ENCODE measurements at regions not wholly inside any gene's neighbourhood (a gene's known extent, or its start where the extent isn't known, plus 50 kb on each side); places are given as distances from the start of the nearest gene placed in this dataset.

DNA sequence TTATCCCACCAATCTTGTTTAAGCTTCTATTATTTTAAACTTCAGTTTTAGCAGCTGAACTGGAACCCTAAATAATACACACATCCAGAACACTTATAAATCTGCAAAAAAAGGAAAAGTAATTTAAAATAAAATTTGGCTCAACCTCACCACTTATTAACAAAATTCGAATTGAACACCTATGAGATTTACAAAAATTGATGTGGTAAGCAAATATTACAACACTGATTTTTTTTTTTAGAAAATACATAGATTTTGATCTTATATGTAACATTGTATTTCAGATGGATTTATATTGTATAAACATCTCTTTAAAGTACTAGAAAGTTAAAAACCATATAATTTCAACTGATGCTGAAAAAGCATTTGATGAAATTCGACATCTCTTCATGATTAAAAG lies 81.3 kb upstream of the DYNAP start:
- no peak for DNase-seq (ENCODE audit: low read depth)
- TF ChIP-seq, protein P1, sequence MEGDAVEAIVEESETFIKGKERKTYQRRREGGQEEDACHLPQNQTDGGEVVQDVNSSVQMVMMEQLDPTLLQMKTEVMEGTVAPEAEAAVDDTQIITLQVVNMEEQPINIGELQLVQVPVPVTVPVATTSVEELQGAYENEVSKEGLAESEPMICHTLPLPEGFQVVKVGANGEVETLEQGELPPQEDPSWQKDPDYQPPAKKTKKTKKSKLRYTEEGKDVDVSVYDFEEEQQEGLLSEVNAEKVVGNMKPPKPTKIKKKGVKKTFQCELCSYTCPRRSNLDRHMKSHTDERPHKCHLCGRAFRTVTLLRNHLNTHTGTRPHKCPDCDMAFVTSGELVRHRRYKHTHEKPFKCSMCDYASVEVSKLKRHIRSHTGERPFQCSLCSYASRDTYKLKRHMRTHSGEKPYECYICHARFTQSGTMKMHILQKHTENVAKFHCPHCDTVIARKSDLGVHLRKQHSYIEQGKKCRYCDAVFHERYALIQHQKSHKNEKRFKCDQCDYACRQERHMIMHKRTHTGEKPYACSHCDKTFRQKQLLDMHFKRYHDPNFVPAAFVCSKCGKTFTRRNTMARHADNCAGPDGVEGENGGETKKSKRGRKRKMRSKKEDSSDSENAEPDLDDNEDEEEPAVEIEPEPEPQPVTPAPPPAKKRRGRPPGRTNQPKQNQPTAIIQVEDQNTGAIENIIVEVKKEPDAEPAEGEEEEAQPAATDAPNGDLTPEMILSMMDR (conservative IDR thresholded peaks at IDR 0.05; ENCODE audit: low read depth, low read length), result no peak
- H3K4me3 ChIP-seq (ENCODE audit: low read depth, low read length), result no peak overlapping the region

- TF ChIP-seq, protein P1 (conservative IDR thresholded peaks at IDR 0.05; ENCODE audit: low read depth, low read length), result no peak
- no peak for DNase-seq (ENCODE audit: low read depth)
- H3K4me3 ChIP-seq (ENCODE audit: low read depth, low read length), result no peak overlapping the region
Measured at GRCh38 chr18:54515149-54515548, 75.9 kb upstream of the DYNAP start.

- H3K4me3 ChIP-seq (ENCODE audit: low read depth, low read length), result no peak overlapping the region
- DNase-seq (ENCODE audit: low read depth), result no peak
- TF ChIP-seq, protein P1 (conservative IDR thresholded peaks at IDR 0.05; ENCODE audit: low read depth, low read length), result no peak
Measured at GRCh38 chr18:54517521-54517920, 73.5 kb upstream of the DYNAP start.

DNA sequence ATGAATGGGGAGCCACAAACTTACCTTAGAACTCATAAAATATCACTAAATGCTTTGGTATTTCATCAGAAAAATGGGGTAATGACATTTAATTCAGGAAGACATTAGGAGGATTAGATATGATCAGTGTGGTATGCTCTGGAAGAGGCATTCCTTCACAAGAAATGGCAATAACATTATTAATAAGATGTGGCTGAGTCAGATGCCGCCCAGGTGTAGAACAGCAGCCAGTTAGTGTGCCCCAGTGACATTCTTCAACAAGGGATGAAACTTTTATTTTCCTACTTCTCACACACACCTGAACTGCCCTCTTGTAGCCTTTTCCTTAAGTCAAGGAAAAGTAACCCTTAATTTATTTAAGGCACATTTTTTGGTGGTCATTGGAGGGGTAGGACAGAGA lies 69.2 kb upstream of the DYNAP start:
- DNase-seq (ENCODE audit: low read depth), result no peak
- TF ChIP-seq, protein P1 (conservative IDR thresholded peaks at IDR 0.05; ENCODE audit: low read depth, low read length), result no peak
- H3K4me3 ChIP-seq (ENCODE audit: low read depth, low read length), result no peak overlapping the region

GRCh38 chr18:54528942-54529376 lies 62.1 kb upstream of the DYNAP start:
- TF ChIP-seq, protein P1 (conservative IDR thresholded peaks at IDR 0.05; ENCODE audit: low read depth, low read length), result no peak
- no peak for DNase-seq (ENCODE audit: low read depth)
- H3K4me3 ChIP-seq (ENCODE audit: low read depth, low read length), result no peak overlapping the region

DNA sequence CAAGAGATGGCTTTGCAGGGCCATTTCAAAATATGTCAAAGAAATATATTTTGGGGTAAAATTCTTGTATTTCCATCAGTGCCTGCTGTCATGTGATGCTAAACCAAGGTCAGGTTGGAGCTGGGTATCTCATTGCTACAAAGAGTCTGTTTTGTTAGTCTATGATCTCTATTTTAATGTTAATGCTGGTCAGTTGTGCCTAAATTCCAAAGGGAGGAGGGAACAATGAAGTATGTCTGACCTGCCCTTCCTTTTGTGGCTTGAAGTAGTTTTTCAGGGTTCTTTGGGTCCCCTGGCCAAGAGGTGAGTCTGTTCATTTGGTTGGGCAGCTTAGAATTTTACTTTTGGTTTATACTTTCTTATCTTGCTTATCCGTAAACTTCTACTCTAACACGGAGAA lies 61.6 kb upstream of the DYNAP start:
- TF ChIP-seq, protein P1 (conservative IDR thresholded peaks at IDR 0.05; ENCODE audit: low read depth, low read length), result no peak
- no peak overlapping the region for H3K4me3 ChIP-seq (ENCODE audit: low read depth, low read length)
- DNase-seq (ENCODE audit: low read depth), result no peak

DNA sequence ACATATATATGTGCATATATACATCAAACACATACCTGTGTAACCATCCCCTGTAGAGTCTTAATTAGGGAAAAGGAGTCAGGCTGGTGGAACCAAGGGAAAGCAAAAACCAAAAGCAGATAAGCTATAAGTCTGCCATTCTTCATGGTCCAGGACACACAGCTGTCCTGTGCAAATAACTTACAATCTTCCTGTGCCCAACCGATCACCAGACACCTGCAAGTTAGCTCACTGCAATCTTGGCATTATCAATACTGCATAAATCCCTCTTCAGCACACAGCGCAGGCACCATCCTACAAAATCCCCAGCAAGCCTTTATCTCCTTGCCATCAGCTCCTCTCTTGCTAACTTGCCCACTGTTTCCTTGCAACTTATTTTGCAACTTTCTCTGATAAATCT lies 60.8 kb upstream of the DYNAP start:
- no peak overlapping the region for H3K4me3 ChIP-seq (ENCODE audit: low read depth, low read length)
- TF ChIP-seq, protein P1 (conservative IDR thresholded peaks at IDR 0.05; ENCODE audit: low read depth, low read length), result no peak
- DNase-seq (ENCODE audit: low read depth), result no peak
